ENCODE measurements at regions not wholly inside any gene's neighbourhood (a gene's known extent, or its start where the extent isn't known, plus 50 kb on each side); places are given as distances from the start of the nearest gene placed in this dataset.

GRCh38 chr2:5464657-5465056 lies 227.5 kb upstream of the SOX11 start:
- peaks cover 6% of the 10 kb centered on the region; the same call in 1 of the 2 replicates for H3K27me3 ChIP-seq (ENCODE audit: insufficient read depth, low read depth)
- POLR2A ChIA-PET (ENCODE audit: unreplicated experiment) = no interaction called here
- BruUV-seq (replicated peaks) = no TSS peak
- TF ChIP-seq CTCF (conservative IDR thresholded peaks at IDR 0.05) = no peak
- no peak for TF ChIP-seq EZH2 (IDR thresholded peaks at IDR 0.05; ENCODE audit: low read depth)
- H3K27ac ChIP-seq = no peak overlapping the region
- H2AFZ ChIP-seq = no peak overlapping the region
- H3K4me2 ChIP-seq = no peak overlapping the region
- H3K9me2 ChIP-seq (ENCODE audit: insufficient read depth) = no peaks in the 10 kb centered on the region
- DNase-seq = no peak
- H3K9me3 ChIP-seq (ENCODE audit: insufficient read depth, low read depth) = no peaks in the 10 kb centered on the region; the same call in 1 of the 2 replicates
- no peak overlapping the region for H3K4me3 ChIP-seq
- CTCF ChIA-PET = no interaction called here
- no peaks in the 10 kb centered on the region for H3K4me1 ChIP-seq (replicated peaks; ENCODE audit: insufficient read depth)
- no peaks in the 10 kb centered on the region for H3K36me3 ChIP-seq (ENCODE audit: low read depth)
- H3K79me2 ChIP-seq (ENCODE audit: low read depth) = no peaks in the 10 kb centered on the region
- H4K20me1 ChIP-seq (ENCODE audit: insufficient read depth) = no peaks in the 10 kb centered on the region; the same call in 1 of the 2 replicates
- H3F3A ChIP-seq (ENCODE audit: insufficient read depth, low read depth) = no peaks in the 10 kb centered on the region
- intact Hi-C loops (cut with micrococcal nuclease; ENCODE audit: unreplicated experiment) = no loop called here

GRCh38 chr2:5465859-5466258 lies 226.3 kb upstream of the SOX11 start:
- CTCF ChIA-PET = no interaction called here
- H3F3A ChIP-seq (ENCODE audit: insufficient read depth, low read depth) = no peaks in the 10 kb centered on the region
- TF ChIP-seq CTCF (conservative IDR thresholded peaks at IDR 0.05) (no peak), EZH2 (IDR thresholded peaks at IDR 0.05; ENCODE audit: low read depth) (no peak)
- H4K20me1 ChIP-seq (ENCODE audit: insufficient read depth) = no peaks in the 10 kb centered on the region; the same call in 1 of the 2 replicates
- H3K4me3 ChIP-seq = no peak overlapping the region
- no peaks in the 10 kb centered on the region for H3K36me3 ChIP-seq (ENCODE audit: low read depth)
- no peak overlapping the region for H3K4me2 ChIP-seq
- peaks cover 6% of the 10 kb centered on the region; the same call in 1 of the 2 replicates for H3K27me3 ChIP-seq (ENCODE audit: insufficient read depth, low read depth)
- H2AFZ ChIP-seq = no peak overlapping the region
- no peak for DNase-seq
- POLR2A ChIA-PET (ENCODE audit: unreplicated experiment) = no interaction called here
- intact Hi-C loops (cut with micrococcal nuclease; ENCODE audit: unreplicated experiment) = no loop called here
- no peaks in the 10 kb centered on the region for H3K4me1 ChIP-seq (replicated peaks; ENCODE audit: insufficient read depth)
- no peaks in the 10 kb centered on the region for H3K9me2 ChIP-seq (ENCODE audit: insufficient read depth)
- no peak overlapping the region for H3K27ac ChIP-seq
- no peaks in the 10 kb centered on the region; the same call in 1 of the 2 replicates for H3K9me3 ChIP-seq (ENCODE audit: insufficient read depth, low read depth)
- no peaks in the 10 kb centered on the region for H3K79me2 ChIP-seq (ENCODE audit: low read depth)
- no TSS peak for BruUV-seq (replicated peaks)

DNA sequence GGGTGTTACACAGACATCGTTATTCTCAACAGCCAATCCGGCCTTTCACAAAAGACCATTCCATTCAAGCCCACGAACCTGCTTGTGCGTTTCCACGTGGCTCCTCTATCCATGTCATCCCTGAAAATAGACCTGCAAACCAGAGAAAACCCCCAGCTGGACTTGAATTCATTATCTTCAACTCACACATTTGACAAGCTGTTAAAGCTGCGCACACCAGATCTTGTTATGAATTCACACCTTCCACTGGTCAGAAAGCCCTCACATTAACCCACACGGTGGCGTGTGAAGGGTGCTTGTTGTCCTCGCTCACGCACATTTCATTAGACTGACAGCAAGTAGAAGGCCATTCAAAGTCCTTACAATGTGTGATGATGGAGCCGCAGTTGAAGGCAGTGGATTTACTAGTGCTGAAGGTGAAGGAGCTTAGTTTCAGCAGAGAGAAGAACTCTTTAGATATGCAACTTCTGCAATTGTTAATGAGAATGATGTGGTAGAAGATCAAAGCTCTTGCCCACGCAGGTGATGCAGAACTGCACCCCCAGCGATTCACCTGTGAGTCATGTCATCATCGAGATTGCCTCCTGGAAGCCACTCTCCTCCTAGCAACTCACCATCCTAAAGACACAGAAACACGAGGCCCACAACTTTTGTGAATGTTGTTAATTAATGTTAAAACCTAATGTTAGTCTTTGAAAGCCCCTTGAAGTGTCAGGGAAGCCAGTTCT lies 224.8 kb upstream of the SOX11 start:
- no peak overlapping the region for H3K4me2 ChIP-seq
- no peak for DNase-seq
- H4K20me1 ChIP-seq (ENCODE audit: insufficient read depth) = no peaks in the 10 kb centered on the region; the same call in 1 of the 2 replicates
- BruUV-seq (replicated peaks) = no TSS peak
- no peaks in the 10 kb centered on the region for H3K9me2 ChIP-seq (ENCODE audit: insufficient read depth)
- intact Hi-C loops (cut with micrococcal nuclease; ENCODE audit: unreplicated experiment) = no loop called here
- no peaks in the 10 kb centered on the region for H3K36me3 ChIP-seq (ENCODE audit: low read depth)
- TF ChIP-seq EZH2 (IDR thresholded peaks at IDR 0.05; ENCODE audit: low read depth) = no peak
- no peak for TF ChIP-seq CTCF (conservative IDR thresholded peaks at IDR 0.05)
- no peaks in the 10 kb centered on the region for H3K27me3 ChIP-seq (ENCODE audit: insufficient read depth, low read depth)
- H3K79me2 ChIP-seq (ENCODE audit: low read depth) = no peaks in the 10 kb centered on the region
- no peaks in the 10 kb centered on the region; the same call in 1 of the 2 replicates for H3K9me3 ChIP-seq (ENCODE audit: insufficient read depth, low read depth)
- no peak overlapping the region for H2AFZ ChIP-seq
- ChIA-PET POLR2A (ENCODE audit: unreplicated experiment) (no interaction called here), CTCF (interaction anchor here (0.5 kb wide), 1 partner anchor 1508 kb away, joined by 4 read pairs; no protein-coding TSS in a partner anchor)
- H3K4me1 ChIP-seq (replicated peaks; ENCODE audit: insufficient read depth) = no peaks in the 10 kb centered on the region
- H3F3A ChIP-seq (ENCODE audit: insufficient read depth, low read depth) = no peaks in the 10 kb centered on the region
- H3K4me3 ChIP-seq = no peak overlapping the region
- no peak overlapping the region for H3K27ac ChIP-seq
